GM23338 (cell line): ENCODE measurements at regions not wholly inside any gene's neighbourhood (a gene's known extent, or its start where the extent isn't known, plus 50 kb on each side); places are given as distances from the start of the nearest gene placed in this dataset.

Source experiments
- ATAC-seq: fragments of 200-7000 bp; cut with Tn5 transposase; 3 replicates; pipeline ENCODE4 v1.9.1; 2020
- DNase-seq: peaks from one replicate; pipeline ENCODE4 v3.0.0-alpha.2; 2015; ENCODE audit warnings: low spot score
- H2AFZ ChIP-seq: fragments of 200-600 bp; sonication (generic); 2 replicates; pipeline ENCODE4 v1.8.0; 2016; ENCODE audit warnings: antibody characterized with exemption, mild to moderate bottlenecking, moderate library complexity
- H3F3A ChIP-seq: fragments of 200-600 bp; sonication (generic); replicated peaks from 2 replicates; pipeline ENCODE4 v1.8.0; 2017; ENCODE audit warnings: antibody characterized with exemption, mixed run types, low read depth
- H3K27ac ChIP-seq: fragments of 200-600 bp; sonication (generic); 2 replicates; pipeline ENCODE4 v1.6.1; 2016; ENCODE audit warnings: low read depth
- H3K27me3 ChIP-seq: fragments of 200-600 bp; sonication (generic); 2 replicates; pipeline ENCODE4 v1.8.0; 2016; ENCODE audit warnings: mild to moderate bottlenecking, mixed run types, moderate library complexity; ENCODE audit not compliant: insufficient read depth
- H3K36me3 ChIP-seq: fragments of 200-600 bp; sonication (generic); 2 replicates; pipeline ENCODE4 v1.8.0; 2016; ENCODE audit warnings: mild to moderate bottlenecking; ENCODE audit not compliant: insufficient read depth
- H3K4me1 ChIP-seq: fragments of 200-600 bp; sonication (generic); 2 replicates; pipeline ENCODE4 v1.8.0; 2016; ENCODE audit warnings: mild to moderate bottlenecking, moderate library complexity; ENCODE audit not compliant: insufficient read depth
- H3K4me2 ChIP-seq: fragments of 200-600 bp; sonication (generic); 2 replicates; pipeline ENCODE4 v1.7.1; 2017; ENCODE audit warnings: mixed run types
- H3K4me3 ChIP-seq: fragments of 200-600 bp; sonication (generic); 2 replicates; pipeline ENCODE4 v1.6.1; 2016; ENCODE audit warnings: mixed run types
- H3K79me2 ChIP-seq: fragments of 200-600 bp; sonication (generic); replicated peaks from 2 replicates; pipeline ENCODE4 v1.8.0; 2017; ENCODE audit warnings: mild to moderate bottlenecking; ENCODE audit not compliant: insufficient read depth
- H3K9me2 ChIP-seq: fragments of 200-600 bp; sonication (generic); 2 replicates; pipeline ENCODE4 v1.8.0; 2017; ENCODE audit not compliant: insufficient read depth
- H4K20me1 ChIP-seq: fragments of 200-600 bp; sonication (generic); replicated peaks from 2 replicates; pipeline ENCODE4 v1.8.0; 2017; ENCODE audit warnings: mild to moderate bottlenecking; ENCODE audit not compliant: insufficient read depth
- H3K27ac Mint-ChIP-seq: 2 replicates; pipeline ENCODE4 v1.8.0; 2020; ENCODE audit warnings: inconsistent platforms, mild to moderate bottlenecking, moderate library complexity, mixed read lengths
- H3K27me3 Mint-ChIP-seq: 3 replicates; pipeline ENCODE4 v1.8.0; 2022; ENCODE audit warnings: low read depth, mild to moderate bottlenecking, moderate library complexity, mixed read lengths, inconsistent platforms; ENCODE audit not compliant: insufficient read depth, poor library complexity
- H3K36me3 Mint-ChIP-seq: 3 replicates; pipeline ENCODE4 v1.8.0; 2021; ENCODE audit warnings: low read depth, mild to moderate bottlenecking, inconsistent platforms, moderate library complexity, mixed read lengths
- H3K4me1 Mint-ChIP-seq: 3 replicates; pipeline ENCODE4 v1.8.0; 2020; ENCODE audit warnings: mild to moderate bottlenecking, inconsistent platforms, mixed read lengths
- H3K4me3 Mint-ChIP-seq: 3 replicates; pipeline ENCODE4 v1.8.0; 2021; ENCODE audit warnings: moderate library complexity, mild to moderate bottlenecking, inconsistent platforms, mixed read lengths
- H3K9me3 Mint-ChIP-seq: 3 replicates; pipeline ENCODE4 v1.8.0; 2020; ENCODE audit warnings: moderate library complexity, mild to moderate bottlenecking, inconsistent platforms, mixed read lengths
- CREB1 ChIP-seq: fragments of 250-450 bp; sonication (Bioruptor Pico); IDR thresholded peaks from 2 replicates; pipeline ENCODE4 v1.5.0; 2020; ENCODE audit warnings: low read depth, mild to moderate bottlenecking, moderate library complexity
- EZH2 ChIP-seq: fragments of 200-600 bp; sonication (generic); IDR thresholded peaks from one replicate; pipeline ENCODE4 v1.8.0; 2017; ENCODE audit warnings: antibody characterized with exemption, mild to moderate bottlenecking, low read depth; ENCODE audit not compliant: unreplicated experiment
- JUNB ChIP-seq: IDR thresholded peaks from one replicate; pipeline ENCODE4 v1.6.1; 2016; ENCODE audit warnings: antibody characterized with exemption; ENCODE audit not compliant: unreplicated experiment
- NANOG ChIP-seq: IDR thresholded peaks from 2 replicates; pipeline ENCODE4 v1.6.1; 2016; ENCODE audit warnings: antibody characterized with exemption, borderline replicate concordance
- POLR2AphosphoS5 ChIP-seq: IDR thresholded peaks from 2 replicates; pipeline ENCODE4 v1.6.1; 2016; ENCODE audit warnings: antibody characterized with exemption, low read depth
- STAT1 ChIP-seq: IDR thresholded peaks from one replicate; pipeline ENCODE4 v1.6.1; 2016; ENCODE audit warnings: antibody characterized with exemption; ENCODE audit not compliant: unreplicated experiment
- ZNF114 ChIP-seq: fragments of 250-450 bp; sonication (Bioruptor Pico); IDR thresholded peaks from 2 replicates; pipeline ENCODE4 v1.5.0; 2020; ENCODE audit warnings: mild to moderate bottlenecking, moderate library complexity
- TF ChIP-seq, protein P1 (sequence below): IDR thresholded peaks from 2 replicates; pipeline ENCODE4 v1.6.1; 2016; ENCODE audit warnings: antibody characterized with exemption
- TF ChIP-seq, protein P2 (sequence below), 2 experiments: fragments of 200-600 bp in 1 of 2; sonication (generic) in 1 of 2; conservative IDR thresholded peaks; 2 replicates each; pipeline versions ENCODE4 v1.5.1 to v1.6.1; 2016 to 2017; ENCODE audit warnings: antibody characterized with exemption in 2 of 2, low read depth in 2 of 2, mild to moderate bottlenecking in 2 of 2, moderate library complexity in 1 of 2
- TF ChIP-seq, protein P3 (sequence below): IDR thresholded peaks from one replicate; pipeline ENCODE4 v1.6.1; 2018; ENCODE audit warnings: antibody characterized with exemption; ENCODE audit not compliant: unreplicated experiment

DNA sequence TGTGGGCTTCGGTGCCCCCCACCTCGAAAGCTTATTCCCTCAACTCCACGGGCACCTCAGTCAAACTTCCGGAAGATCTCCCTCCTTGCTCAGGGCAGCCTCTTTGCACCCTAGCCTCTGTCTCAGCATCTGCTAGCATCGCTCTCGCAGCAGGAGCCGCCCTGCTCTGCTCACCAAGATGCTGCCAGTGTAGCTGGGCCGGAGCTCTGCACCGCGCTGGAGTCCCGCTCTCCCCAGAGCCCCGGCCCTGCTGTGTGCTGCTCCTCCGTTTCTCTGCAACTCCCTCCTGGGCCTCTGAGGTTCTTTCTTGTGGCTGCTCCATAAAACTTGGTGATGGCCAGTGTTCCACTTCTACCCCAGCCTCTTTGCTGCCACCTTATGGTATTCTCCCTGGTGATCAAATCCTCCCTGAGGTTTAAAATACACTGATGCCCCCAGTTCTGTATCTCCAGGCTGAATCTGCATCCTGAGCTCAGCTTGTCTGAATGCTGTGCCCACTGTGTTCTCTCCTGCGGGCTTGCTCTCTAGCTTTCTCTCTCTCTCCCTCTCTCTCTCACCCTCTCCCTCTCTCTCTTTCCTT is 198.0 kb downstream of the UQCRFS1 start:
- no peaks in the 10 kb centered on the region for H3F3A ChIP-seq
- no peaks in the 10 kb centered on the region for H4K20me1 ChIP-seq
- H3K4me1 ChIP-seq: no peaks in the 10 kb centered on the region
- H3K27ac ChIP-seq: no peak overlapping the region
- H3K4me2 ChIP-seq: no peak overlapping the region
- H3K27me3 ChIP-seq: no peaks in the 10 kb centered on the region
- no peaks in the 10 kb centered on the region for H3K9me2 ChIP-seq
- H3K79me2 ChIP-seq: no peaks in the 10 kb centered on the region
- peaks cover 16% of the 10 kb centered on the region for H3K27me3 Mint-ChIP-seq
- no peak overlapping the region for H3K27ac Mint-ChIP-seq
- H3K4me3 ChIP-seq: no peak overlapping the region
- H3K4me3 Mint-ChIP-seq: no peak overlapping the region
- no peaks in the 10 kb centered on the region for H3K36me3 Mint-ChIP-seq
- no peaks in the 10 kb centered on the region for H3K36me3 ChIP-seq
- ATAC-seq (peak; percentile 72), DNase-seq (peak; percentile 22)
- H3K9me3 Mint-ChIP-seq: no peaks in the 10 kb centered on the region
- H3K4me1 Mint-ChIP-seq: peaks cover 13% of the 10 kb centered on the region
- TF ChIP-seq, protein P1, sequence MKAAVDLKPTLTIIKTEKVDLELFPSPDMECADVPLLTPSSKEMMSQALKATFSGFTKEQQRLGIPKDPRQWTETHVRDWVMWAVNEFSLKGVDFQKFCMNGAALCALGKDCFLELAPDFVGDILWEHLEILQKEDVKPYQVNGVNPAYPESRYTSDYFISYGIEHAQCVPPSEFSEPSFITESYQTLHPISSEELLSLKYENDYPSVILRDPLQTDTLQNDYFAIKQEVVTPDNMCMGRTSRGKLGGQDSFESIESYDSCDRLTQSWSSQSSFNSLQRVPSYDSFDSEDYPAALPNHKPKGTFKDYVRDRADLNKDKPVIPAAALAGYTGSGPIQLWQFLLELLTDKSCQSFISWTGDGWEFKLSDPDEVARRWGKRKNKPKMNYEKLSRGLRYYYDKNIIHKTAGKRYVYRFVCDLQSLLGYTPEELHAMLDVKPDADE: no peak
- TF ChIP-seq, protein P2, sequence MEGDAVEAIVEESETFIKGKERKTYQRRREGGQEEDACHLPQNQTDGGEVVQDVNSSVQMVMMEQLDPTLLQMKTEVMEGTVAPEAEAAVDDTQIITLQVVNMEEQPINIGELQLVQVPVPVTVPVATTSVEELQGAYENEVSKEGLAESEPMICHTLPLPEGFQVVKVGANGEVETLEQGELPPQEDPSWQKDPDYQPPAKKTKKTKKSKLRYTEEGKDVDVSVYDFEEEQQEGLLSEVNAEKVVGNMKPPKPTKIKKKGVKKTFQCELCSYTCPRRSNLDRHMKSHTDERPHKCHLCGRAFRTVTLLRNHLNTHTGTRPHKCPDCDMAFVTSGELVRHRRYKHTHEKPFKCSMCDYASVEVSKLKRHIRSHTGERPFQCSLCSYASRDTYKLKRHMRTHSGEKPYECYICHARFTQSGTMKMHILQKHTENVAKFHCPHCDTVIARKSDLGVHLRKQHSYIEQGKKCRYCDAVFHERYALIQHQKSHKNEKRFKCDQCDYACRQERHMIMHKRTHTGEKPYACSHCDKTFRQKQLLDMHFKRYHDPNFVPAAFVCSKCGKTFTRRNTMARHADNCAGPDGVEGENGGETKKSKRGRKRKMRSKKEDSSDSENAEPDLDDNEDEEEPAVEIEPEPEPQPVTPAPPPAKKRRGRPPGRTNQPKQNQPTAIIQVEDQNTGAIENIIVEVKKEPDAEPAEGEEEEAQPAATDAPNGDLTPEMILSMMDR (conservative IDR thresholded peaks at IDR 0.05; ENCODE audit: low read depth in 2 of 2): peak; percentile 16 to 30; a peak in 1 of 4 replicates
- 0 out of 2 replicates have a peak overlapping the region, but pooled peaks have one; percentile 14 for H2AFZ ChIP-seq

DNA sequence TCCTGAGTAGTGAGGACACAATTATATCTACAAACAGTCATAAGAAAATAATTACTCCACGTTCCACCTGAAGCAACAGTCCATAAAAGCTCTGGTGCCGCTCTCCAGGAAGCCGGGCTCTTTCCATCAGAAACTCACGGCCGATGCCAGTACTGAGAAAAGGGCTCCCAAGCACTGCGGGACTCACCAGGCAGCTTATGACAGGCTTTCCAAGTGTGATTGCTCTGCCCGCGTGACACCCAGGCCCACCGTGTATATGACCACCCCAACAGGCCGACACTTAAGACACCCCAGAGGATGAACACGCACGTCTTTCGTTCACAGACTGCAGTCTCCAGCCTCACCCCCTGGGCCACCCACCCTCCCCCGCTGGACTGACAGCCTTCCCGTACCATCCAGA is 199.0 kb downstream of the UQCRFS1 start:
- H3K4me1 ChIP-seq: no peaks in the 10 kb centered on the region
- Mint-ChIP-seq H3K27me3 (peaks cover 16% of the 10 kb centered on the region), H3K4me1 (peaks cover 13% of the 10 kb centered on the region), H3K9me3 (no peaks in the 10 kb centered on the region), H3K36me3 (no peaks in the 10 kb centered on the region), H3K27ac (no peak overlapping the region), H3K4me3 (no peak overlapping the region)
- no peaks in the 10 kb centered on the region for H3K9me2 ChIP-seq
- H3K79me2 ChIP-seq: no peaks in the 10 kb centered on the region
- H3K27ac ChIP-seq: no peak overlapping the region
- no peaks in the 10 kb centered on the region for H3K27me3 ChIP-seq
- no peak overlapping the region for H2AFZ ChIP-seq
- no peak overlapping the region for H3K4me3 ChIP-seq
- no peaks in the 10 kb centered on the region for H3F3A ChIP-seq
- ATAC-seq (no peak), DNase-seq (no peak)
- H4K20me1 ChIP-seq: no peaks in the 10 kb centered on the region
- no peak overlapping the region for H3K4me2 ChIP-seq
- H3K36me3 ChIP-seq: no peaks in the 10 kb centered on the region
- no peak for TF ChIP-seq POLR2AphosphoS5
- TF ChIP-seq, protein P3, sequence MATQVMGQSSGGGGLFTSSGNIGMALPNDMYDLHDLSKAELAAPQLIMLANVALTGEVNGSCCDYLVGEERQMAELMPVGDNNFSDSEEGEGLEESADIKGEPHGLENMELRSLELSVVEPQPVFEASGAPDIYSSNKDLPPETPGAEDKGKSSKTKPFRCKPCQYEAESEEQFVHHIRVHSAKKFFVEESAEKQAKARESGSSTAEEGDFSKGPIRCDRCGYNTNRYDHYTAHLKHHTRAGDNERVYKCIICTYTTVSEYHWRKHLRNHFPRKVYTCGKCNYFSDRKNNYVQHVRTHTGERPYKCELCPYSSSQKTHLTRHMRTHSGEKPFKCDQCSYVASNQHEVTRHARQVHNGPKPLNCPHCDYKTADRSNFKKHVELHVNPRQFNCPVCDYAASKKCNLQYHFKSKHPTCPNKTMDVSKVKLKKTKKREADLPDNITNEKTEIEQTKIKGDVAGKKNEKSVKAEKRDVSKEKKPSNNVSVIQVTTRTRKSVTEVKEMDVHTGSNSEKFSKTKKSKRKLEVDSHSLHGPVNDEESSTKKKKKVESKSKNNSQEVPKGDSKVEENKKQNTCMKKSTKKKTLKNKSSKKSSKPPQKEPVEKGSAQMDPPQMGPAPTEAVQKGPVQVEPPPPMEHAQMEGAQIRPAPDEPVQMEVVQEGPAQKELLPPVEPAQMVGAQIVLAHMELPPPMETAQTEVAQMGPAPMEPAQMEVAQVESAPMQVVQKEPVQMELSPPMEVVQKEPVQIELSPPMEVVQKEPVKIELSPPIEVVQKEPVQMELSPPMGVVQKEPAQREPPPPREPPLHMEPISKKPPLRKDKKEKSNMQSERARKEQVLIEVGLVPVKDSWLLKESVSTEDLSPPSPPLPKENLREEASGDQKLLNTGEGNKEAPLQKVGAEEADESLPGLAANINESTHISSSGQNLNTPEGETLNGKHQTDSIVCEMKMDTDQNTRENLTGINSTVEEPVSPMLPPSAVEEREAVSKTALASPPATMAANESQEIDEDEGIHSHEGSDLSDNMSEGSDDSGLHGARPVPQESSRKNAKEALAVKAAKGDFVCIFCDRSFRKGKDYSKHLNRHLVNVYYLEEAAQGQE: no peak
- TF ChIP-seq CREB1 (CRISPR knock-in tag): no peak
- TF ChIP-seq NANOG: no peak
- no peak for TF ChIP-seq EZH2
- TF ChIP-seq JUNB: no peak
- TF ChIP-seq STAT1: no peak
- TF ChIP-seq, protein P1: no peak
- no peak for TF ChIP-seq ZNF114 (CRISPR knock-in tag)
